Lung (tissue), 11 donors: ENCODE measurements at regions not wholly inside any gene's neighbourhood (a gene's known extent, or its start where the extent isn't known, plus 50 kb on each side); places are given as distances from the start of the nearest gene placed in this dataset.

Experiments
- ATAC-seq: fragments of 200-7000 bp; cut with Tn5 transposase; one replicate; pipeline ENCODE4 v1.9.1; 2020; ENCODE audit warnings: moderate number of reproducible peaks; ENCODE audit not compliant: insufficient read depth, low FRiP score
- DNase-seq, 3 donors: peaks; one replicate each; pipeline ENCODE4 v3.0.0-alpha.2; 2013 to 2017
- H3K27ac ChIP-seq, 2 donors: one replicate each; pipeline ENCODE4 v1.5.1; 2013; ENCODE audit warnings: mild to moderate bottlenecking in 2 of 2, moderate library complexity in 2 of 2, control low read depth in 1 of 2, inconsistent platforms in 1 of 2, low read depth in 1 of 2, low read length in 1 of 2
- H3K27me3 ChIP-seq, 3 donors: one replicate each; pipeline ENCODE4 v1.5.1; 2013; ENCODE audit warnings: low read length in 2 of 3; ENCODE audit not compliant: control insufficient read depth in 3 of 3, insufficient read depth in 3 of 3
- H3K36me3 ChIP-seq, 4 donors: one replicate each; pipeline ENCODE4 v1.5.1; 2013; ENCODE audit warnings: low read length in 4 of 4, mild to moderate bottlenecking in 1 of 4, moderate library complexity in 1 of 4; ENCODE audit not compliant: control insufficient read depth in 4 of 4, insufficient read depth in 4 of 4
- H3K4me1 ChIP-seq, 5 donors: one replicate each; pipeline ENCODE4 v1.5.1; 2013; ENCODE audit warnings: low read length in 5 of 5, mild to moderate bottlenecking in 2 of 5, moderate library complexity in 1 of 5; ENCODE audit not compliant: control insufficient read depth in 5 of 5, insufficient read depth in 5 of 5
- H3K4me3 ChIP-seq: one replicate; pipeline ENCODE4 v1.5.1; 2013; ENCODE audit warnings: mild to moderate bottlenecking, control low read depth, moderate library complexity
- H3K9ac ChIP-seq, 2 donors: one replicate each; pipeline ENCODE4 v1.5.1; 2013; ENCODE audit warnings: low read length in 2 of 2, control low read depth in 1 of 2; ENCODE audit not compliant: insufficient read depth in 1 of 2
- H3K9me3 ChIP-seq, 4 donors: one replicate each; pipeline ENCODE4 v1.5.1; 2013; ENCODE audit warnings: low read length in 3 of 4, mild to moderate bottlenecking in 1 of 4, moderate library complexity in 1 of 4; ENCODE audit not compliant: control insufficient read depth in 4 of 4, insufficient read depth in 3 of 4
- CTCF ChIP-seq: IDR thresholded peaks from 2 replicates; pipeline ENCODE4 v1.5.1; 2012; ENCODE audit warnings: mild to moderate bottlenecking; ENCODE audit errors: control extremely low read depth, extremely low read depth
- WGBS, 2 donors: extraction: QIAGEN DNeasy Blood & Tissue Kit; methylation state at CpG; one replicate each; pipeline ENCODE4 v1.1.7; 2013; 5-methylcytosine and 5-hydroxymethylcytosine counted together
- donor health status: control.
- donor health status: control.
- donor health status: Bipolar disorder and iron deficiency.
- donor health status: healthy.
- donor health status: DM: yes; HTN: yes; CAD: no.

- 20 to 23% methylated on average over 5 of the region's 5 CpGs for WGBS, 2 donors
- H3K4me1 ChIP-seq = peaks cover 0 to 10% (median 0%) of the 10 kb centered on the region in 5 donors
- DNase-seq (peak; percentile 39 to 88 (median 81)), ATAC-seq (no peak)
- no peaks in the 10 kb centered on the region for H3K36me3 ChIP-seq
- H3K4me3 ChIP-seq = no peak overlapping the region
- no peak overlapping the region for H3K9ac ChIP-seq
- TF ChIP-seq CTCF = no peak
- H3K27me3 ChIP-seq = no peaks in the 10 kb centered on the region
- no peaks in the 10 kb centered on the region for H3K9me3 ChIP-seq
- H3K27ac ChIP-seq = no peak overlapping the region
These were observed 499.9 kb upstream of the SPHKAP start for GRCh38 chr2:228681426-228681825.

GRCh38 chr2:228678110-228678509, 496.6 kb upstream of the SPHKAP start:
- no peak for TF ChIP-seq CTCF
- Histone ChIP-seq H3K36me3 (no peaks in the 10 kb centered on the region), H3K4me1 (peaks cover 0 to 20% (median 0%) of the 10 kb centered on the region in 5 donors), H3K9ac (no peak overlapping the region), H3K27ac (no peak overlapping the region), H3K9me3 (no peaks in the 10 kb centered on the region), H3K4me3 (no peak overlapping the region), H3K27me3 (no peaks in the 10 kb centered on the region)
- 86 to 95% methylated on average over 4 of the region's 4 CpGs for WGBS, 2 donors
- DNase-seq (no peak), ATAC-seq (no peak)

- Histone ChIP-seq H3K9me3 (no peaks in the 10 kb centered on the region), H3K4me3 (no peak overlapping the region), H3K4me1 (peaks cover 0 to 11% (median 0%) of the 10 kb centered on the region in 5 donors), H3K27me3 (no peaks in the 10 kb centered on the region), H3K36me3 (no peaks in the 10 kb centered on the region), H3K9ac (no peak overlapping the region), H3K27ac (no peak overlapping the region)
- no peak for TF ChIP-seq CTCF
- ATAC-seq (no peak), DNase-seq (peak in 2 of 3 donors; percentile 45 to 78)
These were observed 494.2 kb upstream of the SPHKAP start for GRCh38 chr2:228675646-228676045.

DNA sequence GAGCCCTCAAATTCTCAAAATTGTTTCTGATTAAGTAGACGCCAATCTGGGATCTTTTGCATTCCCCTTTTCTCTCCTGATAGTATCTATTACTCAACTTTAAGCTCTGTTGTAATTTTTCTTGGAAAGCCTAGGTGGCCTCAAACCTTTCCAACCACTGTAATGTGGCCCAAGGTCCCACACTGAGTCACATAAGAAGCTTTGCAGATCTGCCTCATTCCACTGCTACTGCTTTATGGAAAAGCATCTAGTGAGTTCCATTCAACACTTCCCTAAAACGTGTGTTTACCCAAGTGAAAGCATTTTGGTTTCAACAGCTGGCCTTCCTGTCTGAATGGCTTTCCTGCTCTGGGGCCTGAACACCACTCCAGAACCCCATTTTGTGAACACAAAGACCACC, 493.6 kb upstream of the SPHKAP start:
- DNase-seq (peak in 1 of 3 donors; percentile 27), ATAC-seq (no peak)
- peaks cover 0 to 11% (median 0%) of the 10 kb centered on the region in 5 donors for H3K4me1 ChIP-seq
- no peak overlapping the region for H3K9ac ChIP-seq
- H3K4me3 ChIP-seq = no peak overlapping the region
- H3K27me3 ChIP-seq = no peaks in the 10 kb centered on the region
- no peaks in the 10 kb centered on the region for H3K9me3 ChIP-seq
- 50 to 53% methylated on average over 2 of the region's 2 CpGs for WGBS, 2 donors
- no peak overlapping the region for H3K27ac ChIP-seq
- H3K36me3 ChIP-seq = no peaks in the 10 kb centered on the region
- TF ChIP-seq CTCF = no peak
